ENCODE measurements at regions not wholly inside any gene's neighbourhood (a gene's known extent, or its start where the extent isn't known, plus 50 kb on each side); places are given as distances from the start of the nearest gene placed in this dataset.

GRCh38 chr13:58437427-58437826 is 805.9 kb downstream of the PCDH17 start:
- ChIA-PET CTCF (interaction anchor here (1.1 kb wide), 1 partner anchor 14 kb away, joined by 3 read pairs; no protein-coding TSS in a partner anchor), RAD21 (ENCODE audit: unreplicated experiment) (no interaction called here), POLR2A (no interaction called here), SMC1A (ENCODE audit: uncharacterized antibody, unreplicated experiment) (no interaction called here)
- Histone ChIP-seq H3K9me3 (replicated peaks; ENCODE audit: control insufficient read depth, insufficient read depth, low read length) (no peaks in the 10 kb centered on the region), H3K27me3 (replicated peaks in 1 of 2; ENCODE audit: control insufficient read depth in 2 of 2, insufficient read depth in 2 of 2, low read length in 1 of 2) (no peaks in the 10 kb centered on the region), H3K4me3 (no peak overlapping the region), H3K27ac (ENCODE audit: control insufficient read depth, insufficient read depth) (no peak overlapping the region), H3K4me1 (ENCODE audit: control insufficient read depth, insufficient read depth, low read length) (no peaks in the 10 kb centered on the region), H3K36me3 (ENCODE audit: control insufficient read depth in 2 of 2, insufficient read depth in 2 of 2, low read length in 1 of 2) (no peaks in the 10 kb centered on the region), H4K20me1 (ENCODE audit: control insufficient read depth, insufficient read depth) (no peaks in the 10 kb centered on the region), H3K9ac (ENCODE audit: control insufficient read depth, insufficient read depth, low read length) (no peak overlapping the region), H3K79me2 (ENCODE audit: control insufficient read depth, insufficient read depth, low read length) (no peaks in the 10 kb centered on the region), H2AFZ (ENCODE audit: control insufficient read depth, low read depth, low read length) (no peak overlapping the region), H3K4me2 (ENCODE audit: control insufficient read depth, insufficient read depth) (no peak overlapping the region)
- DNase-seq (ENCODE audit: low read depth, low spot score) = no peak
- WGBS (ENCODE audit: insufficient coverage, insufficient replicate concordance, low lambda C conversion rate, missing lambda C conversion rate) = 25% methylated on average over 5 of the region's 5 CpGs
- ATAC-seq = no peak
- BruUV-seq (replicated peaks) = no TSS peak
- no peak for FAIRE-seq
- TF ChIP-seq TCF12 (IDR thresholded peaks at IDR 0.05; ENCODE audit: low read depth, low read length) (no peak), BACH1 (IDR thresholded peaks at IDR 0.05; ENCODE audit: borderline replicate concordance) (no peak), ZNF217 (IDR thresholded peaks at IDR 0.05) (no peak), KAT2A (conservative IDR thresholded peaks at IDR 0.05; ENCODE audit: control insufficient read depth, low read depth, low read length) (no peak), E2F8 (IDR thresholded peaks at IDR 0.05; ENCODE audit: low read depth, partially characterized antibody) (no peak), CHD1 (IDR thresholded peaks at IDR 0.05; ENCODE audit: low read depth, low read length) (no peak), SKIL (IDR thresholded peaks at IDR 0.05; ENCODE audit: low read depth, poor library complexity, severe bottlenecking) (no peak), ZSCAN29 (IDR thresholded peaks at IDR 0.05) (no peak)
- in situ Hi-C loops (cut with MboI) = no loop called here
- intact Hi-C loops (cut with micrococcal nuclease; ENCODE audit: unreplicated experiment) = no loop called here
